Astrocyte of the spinal cord (primary cell): ENCODE measurements at regions not wholly inside any gene's neighbourhood (a gene's known extent, or its start where the extent isn't known, plus 50 kb on each side); places are given as distances from the start of the nearest gene placed in this dataset.

Source experiments
- DNase-seq: peaks from one replicate; pipeline ENCODE4 v3.0.0; 2011; ENCODE audit warnings: low read depth, low spot score
- H3K4me3 ChIP-seq: 2 replicates; pipeline ENCODE4 v1.5.1; 2011; ENCODE audit warnings: low read depth, mild to moderate bottlenecking, low read length, moderate library complexity
- CTCF ChIP-seq: IDR thresholded peaks from 2 replicates; pipeline ENCODE4 v1.5.1; 2012; ENCODE audit warnings: low read depth, mild to moderate bottlenecking, low read length, inconsistent platforms
- in situ Hi-C: cut with HindIII; loops from 2 replicates; pipeline ENCODE4 v1.10.0; 2017; ENCODE audit warnings: low sequenced_read_pairs

- no peak for TF ChIP-seq CTCF
- no peak for DNase-seq
- in situ Hi-C loops, result no loop called here
Observed at GRCh38 chr12:61367281-61367785, 892.9 kb upstream of the USP15 start.

GRCh38 chr12:61369241-61369910 lies 890.8 kb upstream of the USP15 start:
- DNase-seq, result no peak
- no peak for TF ChIP-seq CTCF
- in situ Hi-C loops, result no loop called here
- H3K4me3 ChIP-seq, result no peak overlapping the region

More at GRCh38 chr12:61367281-61367785, 892.9 kb upstream of the USP15 start:
- no peak overlapping the region for H3K4me3 ChIP-seq

- no peak overlapping the region for H3K4me3 ChIP-seq
- TF ChIP-seq CTCF, result no peak
- no peak for DNase-seq
- in situ Hi-C loops, result no loop called here
Observed at GRCh38 chr12:61384511-61384910, 875.7 kb upstream of the USP15 start.

GRCh38 chr12:61385771-61386170 lies 874.4 kb upstream of the USP15 start:
- in situ Hi-C loops, result no loop called here
- DNase-seq, result peak; percentile 1
- no peak for TF ChIP-seq CTCF
- no peak overlapping the region for H3K4me3 ChIP-seq

GRCh38 chr12:61397668-61398067 lies 862.5 kb upstream of the USP15 start:
- H3K4me3 ChIP-seq, result no peak overlapping the region
- TF ChIP-seq CTCF, result no peak
- in situ Hi-C loops, result no loop called here
- DNase-seq, result no peak

GRCh38 chr12:61412201-61412600 lies 848.0 kb upstream of the USP15 start:
- DNase-seq, result no peak
- in situ Hi-C loops, result no loop called here
- no peak for TF ChIP-seq CTCF
- H3K4me3 ChIP-seq, result no peak overlapping the region
